ENCODE measurements at regions not wholly inside any gene's neighbourhood (a gene's known extent, or its start where the extent isn't known, plus 50 kb on each side); places are given as distances from the start of the nearest gene placed in this dataset.

DNA sequence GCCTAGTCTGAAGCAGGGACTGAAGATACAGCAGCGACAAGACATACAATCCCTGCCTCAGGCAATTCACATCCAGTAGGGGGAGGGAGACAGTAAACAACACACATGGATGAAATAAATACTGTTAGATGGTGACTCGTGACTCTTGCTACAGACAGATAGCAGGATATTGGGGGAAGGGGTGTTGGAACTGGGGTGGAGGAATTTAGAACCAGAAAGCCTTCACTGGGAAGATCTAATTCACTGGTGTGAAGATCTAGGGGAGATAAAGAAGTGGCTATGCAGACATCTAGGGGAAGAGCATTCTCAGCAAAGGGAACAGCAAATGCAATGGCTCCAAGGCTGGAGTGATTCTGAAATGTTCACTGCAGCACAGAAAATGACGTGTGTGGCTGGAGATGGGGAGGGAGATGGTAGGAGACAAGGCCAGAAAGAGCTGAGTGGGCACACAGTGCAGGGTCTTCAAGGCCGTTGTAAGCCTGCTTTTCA lies 52.6 kb upstream of the TMEM163 start:
- H3K9me2 ChIP-seq, result no peaks in the 10 kb centered on the region
- H3K27me3 ChIP-seq (ENCODE audit: insufficient read depth), result no peaks in the 10 kb centered on the region
- H3K9ac ChIP-seq, result no peak overlapping the region
- H3K9me3 ChIP-seq, result no peaks in the 10 kb centered on the region
- no peak overlapping the region for H3K27ac ChIP-seq (ENCODE audit: low read depth in 2 of 2, low read length in 1 of 2)
- TF ChIP-seq CHD2 (IDR thresholded peaks at IDR 0.05; ENCODE audit: low read length, partially characterized antibody) (peak; percentile 11), TCF12 (IDR thresholded peaks at IDR 0.05) (no peak)
- no peaks in the 10 kb centered on the region for H3K79me2 ChIP-seq (ENCODE audit: insufficient read depth)
- no peak overlapping the region for H2AFZ ChIP-seq (ENCODE audit: low read depth)
- H3K4me1 ChIP-seq (ENCODE audit: control insufficient read depth in 1 of 2, insufficient read depth in 2 of 2, low read depth in 1 of 2, low read length in 1 of 2), result peaks cover 0 to 25% of the 10 kb centered on the region in 2 experiments; a peak in 2 of 4 replicates
- no peaks in the 10 kb centered on the region for H3K36me3 ChIP-seq (replicated peaks in 1 of 2; ENCODE audit: control insufficient read depth in 1 of 2, insufficient read depth in 2 of 2, low read length in 1 of 2)
- no peak overlapping the region for H3K4me3 ChIP-seq (ENCODE audit: low read depth in 2 of 2, low read length in 1 of 2)
- 17% methylated on average over 4 of the region's 4 CpGs for WGBS (ENCODE audit: low lambda C conversion rate)
- H3K4me2 ChIP-seq, result no peak overlapping the region
- H4K20me1 ChIP-seq (ENCODE audit: insufficient read depth), result no peaks in the 10 kb centered on the region
- ChIA-PET POLR2A (no interaction called here), CTCF (no interaction called here)
- DNase-seq, result peak; percentile 11
- H3F3A ChIP-seq (replicated peaks; ENCODE audit: insufficient read depth), result no peaks in the 10 kb centered on the region

DNA sequence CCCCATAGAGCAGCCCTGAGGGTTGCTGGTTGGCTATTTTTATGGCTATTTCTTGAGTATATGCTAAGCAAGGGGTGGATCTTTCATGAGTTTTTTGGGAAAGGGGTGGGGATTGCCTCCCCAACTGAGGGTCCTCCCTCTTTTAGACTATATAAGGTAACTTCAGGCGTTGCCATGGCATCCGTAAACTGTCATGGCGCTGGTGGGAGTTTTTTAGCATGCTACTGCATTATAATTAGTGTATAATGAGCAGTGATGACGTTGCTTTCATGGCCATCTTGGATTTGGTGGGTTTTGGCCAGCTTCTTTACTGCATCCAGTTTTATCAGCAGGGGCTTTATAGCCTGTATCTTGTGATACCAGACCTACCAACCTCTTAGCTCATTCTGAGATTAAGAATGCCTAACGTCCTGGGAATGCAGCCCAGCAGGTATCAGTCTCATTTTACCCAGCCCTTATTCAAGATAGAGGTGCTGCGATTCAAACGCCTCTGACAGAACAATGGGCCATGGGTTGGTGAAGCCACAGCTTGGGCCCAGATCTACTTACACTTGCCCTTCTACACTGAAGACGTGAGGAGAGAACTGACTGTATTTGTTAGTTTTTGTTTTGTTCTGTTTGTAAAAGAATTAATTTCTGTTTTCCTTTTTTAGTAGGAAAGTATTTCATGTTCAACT lies 53.8 kb upstream of the TMEM163 start:
- POLR2A ChIA-PET, result no interaction called here
- WGBS (ENCODE audit: low lambda C conversion rate), result 53% methylated on average over 8 of the region's 8 CpGs

DNA sequence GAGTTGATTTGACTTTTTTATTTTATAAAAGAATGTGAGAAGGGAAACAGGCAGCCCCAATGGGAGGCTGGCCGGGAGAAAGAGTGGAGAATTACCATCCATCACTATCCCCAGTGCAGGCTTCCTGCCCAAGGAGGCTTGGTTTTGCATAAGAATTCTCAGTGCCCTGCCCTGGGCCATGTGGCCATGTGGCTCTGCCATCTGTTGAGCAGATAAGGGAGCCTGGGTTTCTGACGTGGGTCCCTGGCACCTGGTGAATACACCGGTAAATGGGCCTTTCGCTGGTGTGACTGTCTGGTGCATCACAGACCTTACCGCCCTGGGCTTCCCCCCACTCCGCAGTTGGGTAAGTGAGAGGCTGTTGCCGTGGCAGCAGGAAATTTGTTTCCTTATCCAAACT lies 54.5 kb upstream of the TMEM163 start:
- Histone ChIP-seq H3K36me3 (replicated peaks in 1 of 2; ENCODE audit: control insufficient read depth in 1 of 2, insufficient read depth in 2 of 2, low read length in 1 of 2) (no peaks in the 10 kb centered on the region), H4K20me1 (ENCODE audit: insufficient read depth) (no peaks in the 10 kb centered on the region), H3K9me2 (no peaks in the 10 kb centered on the region), H3K9ac (no peak overlapping the region), H3K4me1 (ENCODE audit: control insufficient read depth in 1 of 2, insufficient read depth in 2 of 2, low read depth in 1 of 2, low read length in 1 of 2) (peaks cover 0 to 25% of the 10 kb centered on the region in 2 experiments; a peak in 2 of 4 replicates), H3K4me3 (ENCODE audit: low read depth in 2 of 2, low read length in 1 of 2) (no peak overlapping the region), H3K9me3 (no peaks in the 10 kb centered on the region), H3K79me2 (ENCODE audit: insufficient read depth) (no peaks in the 10 kb centered on the region), H3K27ac (ENCODE audit: low read depth in 2 of 2, low read length in 1 of 2) (peak overlapping the region in 1 of 2 experiments; percentile 58; a peak in 2 of 4 replicates), H2AFZ (ENCODE audit: low read depth) (no peak overlapping the region), H3K27me3 (ENCODE audit: insufficient read depth) (no peaks in the 10 kb centered on the region), H3F3A (replicated peaks; ENCODE audit: insufficient read depth) (no peaks in the 10 kb centered on the region), H3K4me2 (no peak overlapping the region; the same call in 1 of the 2 replicates)
- ChIA-PET CTCF (interaction anchor here (0.9 kb wide), 1 partner anchor 282 kb away, joined by 3 read pairs; no protein-coding TSS in a partner anchor), POLR2A (no interaction called here)
- DNase-seq, result peak; percentile 65
- WGBS (ENCODE audit: low lambda C conversion rate), result 34% methylated on average over 4 of the region's 7 CpGs
- peak in 1 of 2 experiments; percentile 62; a peak in 1 of 4 replicates for TF ChIP-seq EP300 (IDR thresholded peaks at IDR 0.05; ENCODE audit: borderline replicate concordance in 1 of 2, low read depth in 1 of 2, low read length in 1 of 2)
- TF ChIP-seq GATA2 (CRISPR knock-in tag; IDR thresholded peaks at IDR 0.05), result peak; percentile 83
- TF ChIP-seq RCOR1 (IDR thresholded peaks at IDR 0.05; ENCODE audit: low read length), result peak; percentile 91; the same call in 1 of the 2 replicates
- TF ChIP-seq MEF2A (IDR thresholded peaks at IDR 0.05; ENCODE audit: borderline replicate concordance, low read depth), result no peak
- TF ChIP-seq, protein P1, sequence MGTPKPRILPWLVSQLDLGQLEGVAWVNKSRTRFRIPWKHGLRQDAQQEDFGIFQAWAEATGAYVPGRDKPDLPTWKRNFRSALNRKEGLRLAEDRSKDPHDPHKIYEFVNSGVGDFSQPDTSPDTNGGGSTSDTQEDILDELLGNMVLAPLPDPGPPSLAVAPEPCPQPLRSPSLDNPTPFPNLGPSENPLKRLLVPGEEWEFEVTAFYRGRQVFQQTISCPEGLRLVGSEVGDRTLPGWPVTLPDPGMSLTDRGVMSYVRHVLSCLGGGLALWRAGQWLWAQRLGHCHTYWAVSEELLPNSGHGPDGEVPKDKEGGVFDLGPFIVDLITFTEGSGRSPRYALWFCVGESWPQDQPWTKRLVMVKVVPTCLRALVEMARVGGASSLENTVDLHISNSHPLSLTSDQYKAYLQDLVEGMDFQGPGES (IDR thresholded peaks at IDR 0.05; ENCODE audit: low read depth, low read length), result no peak
- TF ChIP-seq CHD2 (IDR thresholded peaks at IDR 0.05; ENCODE audit: low read length, partially characterized antibody), result peak; percentile 33

More for the DNA sequence above, 53.8 kb upstream of the TMEM163 start:
- no peak overlapping the region for H3K27ac ChIP-seq (ENCODE audit: low read depth in 2 of 2, low read length in 1 of 2)
- no peaks in the 10 kb centered on the region for H3K36me3 ChIP-seq (replicated peaks in 1 of 2; ENCODE audit: control insufficient read depth in 1 of 2, insufficient read depth in 2 of 2, low read length in 1 of 2)
- H3F3A ChIP-seq (replicated peaks; ENCODE audit: insufficient read depth), result no peaks in the 10 kb centered on the region
- TF ChIP-seq TEAD4 (IDR thresholded peaks at IDR 0.05; ENCODE audit: borderline replicate concordance, insufficient read depth) (no peak), RCOR1 (IDR thresholded peaks at IDR 0.05; ENCODE audit: low read length) (no peak), TCF12 (IDR thresholded peaks at IDR 0.05) (no peak), ELF1 (IDR thresholded peaks at IDR 0.05) (no peak), FOXM1 (IDR thresholded peaks at IDR 0.05; ENCODE audit: low read depth) (no peak), NFIC (IDR thresholded peaks at IDR 0.05; ENCODE audit: borderline replicate concordance) (no peak)
- TF ChIP-seq, protein P1 (IDR thresholded peaks at IDR 0.05; ENCODE audit: low read depth, low read length), result no peak
- TF ChIP-seq, protein P2, sequence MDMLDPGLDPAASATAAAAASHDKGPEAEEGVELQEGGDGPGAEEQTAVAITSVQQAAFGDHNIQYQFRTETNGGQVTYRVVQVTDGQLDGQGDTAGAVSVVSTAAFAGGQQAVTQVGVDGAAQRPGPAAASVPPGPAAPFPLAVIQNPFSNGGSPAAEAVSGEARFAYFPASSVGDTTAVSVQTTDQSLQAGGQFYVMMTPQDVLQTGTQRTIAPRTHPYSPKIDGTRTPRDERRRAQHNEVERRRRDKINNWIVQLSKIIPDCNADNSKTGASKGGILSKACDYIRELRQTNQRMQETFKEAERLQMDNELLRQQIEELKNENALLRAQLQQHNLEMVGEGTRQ (IDR thresholded peaks at IDR 0.05; ENCODE audit: borderline replicate concordance, low read depth, low read length), result no peak
- H4K20me1 ChIP-seq (ENCODE audit: insufficient read depth), result no peaks in the 10 kb centered on the region
- H3K9me3 ChIP-seq, result no peaks in the 10 kb centered on the region
- no peak for DNase-seq
- CTCF ChIA-PET, result no interaction called here
- H3K4me3 ChIP-seq (ENCODE audit: low read depth in 2 of 2, low read length in 1 of 2), result no peak overlapping the region
- H3K79me2 ChIP-seq (ENCODE audit: insufficient read depth), result no peaks in the 10 kb centered on the region
- H3K9me2 ChIP-seq, result no peaks in the 10 kb centered on the region
- no peak overlapping the region for H3K4me2 ChIP-seq
- H2AFZ ChIP-seq (ENCODE audit: low read depth), result no peak overlapping the region
- peaks cover 0 to 25% of the 10 kb centered on the region in 2 experiments; a peak in 2 of 4 replicates for H3K4me1 ChIP-seq (ENCODE audit: control insufficient read depth in 1 of 2, insufficient read depth in 2 of 2, low read depth in 1 of 2, low read length in 1 of 2)
- no peak overlapping the region for H3K9ac ChIP-seq
- no peaks in the 10 kb centered on the region for H3K27me3 ChIP-seq (ENCODE audit: insufficient read depth)
